ENCODE measurements at regions not wholly inside any gene's neighbourhood (a gene's known extent, or its start where the extent isn't known, plus 50 kb on each side); places are given as distances from the start of the nearest gene placed in this dataset.
A peak's percentile ranks its signal among the peaks of the same experiment; 100 is the strongest.

- H3K27ac ChIP-seq = no peak overlapping the region
Measured at GRCh38 chr21:43262427-43262826, 93.6 kb downstream of the CRYAA start.

More at GRCh38 chr21:43262427-43262826, 93.6 kb downstream of the CRYAA start:
- Histone ChIP-seq H3K4me1 (replicated peaks) (no peaks in the 10 kb centered on the region), H3K4me3 (no peak overlapping the region), H3K27me3 (replicated peaks) (no peaks in the 10 kb centered on the region), H3K9me3 (replicated peaks) (no peaks in the 10 kb centered on the region), H3K36me3 (no peaks in the 10 kb centered on the region)
- DNase-seq (ENCODE audit: low read depth in 1 of 2, low spot score in 2 of 2) = peak; percentile 14 to 75
